ENCODE measurements at regions not wholly inside any gene's neighbourhood (a gene's known extent, or its start where the extent isn't known, plus 50 kb on each side); places are given as distances from the start of the nearest gene placed in this dataset.

- no peak for DNase-seq
- no peaks in the 10 kb centered on the region for H3K9me3 Mint-ChIP-seq
- H3K4me1 Mint-ChIP-seq, result no peaks in the 10 kb centered on the region
- TF ChIP-seq CTCF (IDR thresholded peaks at IDR 0.05), result no peak
- H3K27me3 Mint-ChIP-seq (ENCODE audit: low read depth, poor library complexity), result no peaks in the 10 kb centered on the region
- no peak overlapping the region for H3K4me3 Mint-ChIP-seq
- no peaks in the 10 kb centered on the region for H3K36me3 Mint-ChIP-seq (ENCODE audit: low read depth)
- H3K27ac Mint-ChIP-seq, result no peak overlapping the region
These were observed 159.3 kb upstream of the ADAMTS5 start for GRCh38 chr21:27126140-27126539.

- Mint-ChIP-seq H3K9me3 (no peaks in the 10 kb centered on the region), H3K4me1 (no peaks in the 10 kb centered on the region), H3K27me3 (ENCODE audit: low read depth, poor library complexity) (no peaks in the 10 kb centered on the region), H3K27ac (no peak overlapping the region), H3K4me3 (no peak overlapping the region), H3K36me3 (ENCODE audit: low read depth) (no peaks in the 10 kb centered on the region)
- no peak for DNase-seq
- no peak for TF ChIP-seq CTCF (IDR thresholded peaks at IDR 0.05)
These were observed 155.8 kb upstream of the ADAMTS5 start for GRCh38 chr21:27122686-27123085.

GRCh38 chr21:27114111-27114510 is 147.2 kb upstream of the ADAMTS5 start:
- H3K9me3 Mint-ChIP-seq, result no peaks in the 10 kb centered on the region
- no peaks in the 10 kb centered on the region for H3K27me3 Mint-ChIP-seq (ENCODE audit: low read depth, poor library complexity)
- TF ChIP-seq CTCF (IDR thresholded peaks at IDR 0.05), result no peak
- H3K4me3 Mint-ChIP-seq, result no peak overlapping the region
- peaks cover 20% of the 10 kb centered on the region for H3K4me1 Mint-ChIP-seq
- H3K27ac Mint-ChIP-seq, result no peak overlapping the region
- no peaks in the 10 kb centered on the region for H3K36me3 Mint-ChIP-seq (ENCODE audit: low read depth)
- DNase-seq, result no peak

GRCh38 chr21:27112186-27112585 is 145.3 kb upstream of the ADAMTS5 start:
- DNase-seq, result no peak
- Mint-ChIP-seq H3K27me3 (ENCODE audit: low read depth, poor library complexity) (no peaks in the 10 kb centered on the region), H3K4me3 (no peak overlapping the region), H3K36me3 (ENCODE audit: low read depth) (no peaks in the 10 kb centered on the region), H3K27ac (no peak overlapping the region), H3K9me3 (no peaks in the 10 kb centered on the region), H3K4me1 (peaks cover 21% of the 10 kb centered on the region)
- no peak for TF ChIP-seq CTCF (IDR thresholded peaks at IDR 0.05)

GRCh38 chr21:27110956-27111355 is 144.1 kb upstream of the ADAMTS5 start:
- H3K27ac Mint-ChIP-seq, result no peak overlapping the region
- peaks cover 30% of the 10 kb centered on the region for H3K4me1 Mint-ChIP-seq
- H3K36me3 Mint-ChIP-seq (ENCODE audit: low read depth), result no peaks in the 10 kb centered on the region
- no peaks in the 10 kb centered on the region for H3K9me3 Mint-ChIP-seq
- H3K4me3 Mint-ChIP-seq, result no peak overlapping the region
- no peak for TF ChIP-seq CTCF (IDR thresholded peaks at IDR 0.05)
- no peak for DNase-seq
- H3K27me3 Mint-ChIP-seq (ENCODE audit: low read depth, poor library complexity), result no peaks in the 10 kb centered on the region

- DNase-seq, result no peak
- no peaks in the 10 kb centered on the region for H3K9me3 Mint-ChIP-seq
- no peak overlapping the region for H3K4me3 Mint-ChIP-seq
- no peak for TF ChIP-seq CTCF (IDR thresholded peaks at IDR 0.05)
- no peaks in the 10 kb centered on the region for H3K36me3 Mint-ChIP-seq (ENCODE audit: low read depth)
- no peaks in the 10 kb centered on the region for H3K27me3 Mint-ChIP-seq (ENCODE audit: low read depth, poor library complexity)
- H3K4me1 Mint-ChIP-seq, result peaks cover 40% of the 10 kb centered on the region
- no peak overlapping the region for H3K27ac Mint-ChIP-seq
These were observed 141.8 kb upstream of the ADAMTS5 start for GRCh38 chr21:27108701-27109100.

Data from nephron progenitor cell (in vitro differentiated cells).